Nephron progenitor cell (in vitro differentiated cells): ENCODE measurements at regions not wholly inside any gene's neighbourhood (a gene's known extent, or its start where the extent isn't known, plus 50 kb on each side); places are given as distances from the start of the nearest gene placed in this dataset.

Experiments used
- DNase-seq: peaks from one replicate; pipeline ENCODE4 v3.0.0; 2021
- H3K27ac Mint-ChIP-seq: 2 replicates; pipeline ENCODE4 v1.8.0; 2021; ENCODE audit warnings: mild to moderate bottlenecking, moderate library complexity, mixed read lengths
- H3K27me3 Mint-ChIP-seq: 2 replicates; pipeline ENCODE4 v1.8.0; 2021; ENCODE audit warnings: mild to moderate bottlenecking, low read depth, mixed read lengths; ENCODE audit not compliant: poor library complexity
- H3K36me3 Mint-ChIP-seq: 2 replicates; pipeline ENCODE4 v1.8.0; 2021; ENCODE audit warnings: low read depth, mixed read lengths
- H3K4me1 Mint-ChIP-seq: 2 replicates; pipeline ENCODE4 v1.8.0; 2021; ENCODE audit warnings: mixed read lengths
- H3K4me3 Mint-ChIP-seq: 2 replicates; pipeline ENCODE4 v1.8.0; 2021; ENCODE audit warnings: mild to moderate bottlenecking, moderate library complexity, mixed read lengths
- H3K9me3 Mint-ChIP-seq: 2 replicates; pipeline ENCODE4 v1.8.0; 2021; ENCODE audit warnings: mild to moderate bottlenecking, moderate library complexity, mixed read lengths
- TF ChIP-seq, protein P1 (sequence below): fragments of 200-600 bp; sonication (generic); IDR thresholded peaks from 2 replicates; pipeline ENCODE4 v1.5.0; 2021; ENCODE audit warnings: antibody characterized with exemption

DNA sequence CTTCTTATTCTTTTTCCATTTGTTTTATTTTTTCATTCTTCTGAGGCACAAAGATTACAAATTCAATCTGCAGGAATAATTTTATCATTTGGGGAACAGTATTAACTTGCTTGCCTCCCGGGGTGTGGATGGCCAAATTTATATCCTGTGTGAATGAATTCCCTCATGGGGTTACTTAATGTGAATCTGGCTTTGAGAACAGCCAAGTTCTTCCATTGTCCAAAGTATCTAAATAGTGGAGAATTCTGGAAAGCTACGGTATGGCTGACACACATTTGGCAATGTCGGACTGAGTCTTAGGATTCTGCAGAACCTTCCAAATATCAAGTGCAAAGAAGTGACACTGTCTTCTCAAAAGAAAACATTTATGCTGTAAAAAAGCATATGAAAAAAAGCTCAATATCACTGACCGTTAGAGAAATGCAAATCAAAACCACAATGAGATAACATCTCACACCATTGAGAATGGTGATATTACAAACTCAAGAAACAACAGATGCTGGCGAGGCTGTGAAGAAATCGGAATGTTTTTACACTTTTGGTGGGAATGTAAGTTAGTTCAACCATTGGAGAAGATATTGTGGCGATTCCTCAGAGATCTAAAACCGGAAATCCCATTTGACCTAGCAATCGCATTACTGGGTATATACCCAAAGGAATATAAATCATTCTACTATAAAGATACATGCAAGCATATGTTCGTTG lies 620.2 kb downstream of the EFNB2 start:
- Mint-ChIP-seq H3K4me1 (peaks cover 27% of the 10 kb centered on the region), H3K27ac (no peak overlapping the region), H3K27me3 (no peaks in the 10 kb centered on the region), H3K9me3 (peaks cover 6% of the 10 kb centered on the region), H3K36me3 (no peaks in the 10 kb centered on the region), H3K4me3 (no peak overlapping the region)
- TF ChIP-seq, protein P1, sequence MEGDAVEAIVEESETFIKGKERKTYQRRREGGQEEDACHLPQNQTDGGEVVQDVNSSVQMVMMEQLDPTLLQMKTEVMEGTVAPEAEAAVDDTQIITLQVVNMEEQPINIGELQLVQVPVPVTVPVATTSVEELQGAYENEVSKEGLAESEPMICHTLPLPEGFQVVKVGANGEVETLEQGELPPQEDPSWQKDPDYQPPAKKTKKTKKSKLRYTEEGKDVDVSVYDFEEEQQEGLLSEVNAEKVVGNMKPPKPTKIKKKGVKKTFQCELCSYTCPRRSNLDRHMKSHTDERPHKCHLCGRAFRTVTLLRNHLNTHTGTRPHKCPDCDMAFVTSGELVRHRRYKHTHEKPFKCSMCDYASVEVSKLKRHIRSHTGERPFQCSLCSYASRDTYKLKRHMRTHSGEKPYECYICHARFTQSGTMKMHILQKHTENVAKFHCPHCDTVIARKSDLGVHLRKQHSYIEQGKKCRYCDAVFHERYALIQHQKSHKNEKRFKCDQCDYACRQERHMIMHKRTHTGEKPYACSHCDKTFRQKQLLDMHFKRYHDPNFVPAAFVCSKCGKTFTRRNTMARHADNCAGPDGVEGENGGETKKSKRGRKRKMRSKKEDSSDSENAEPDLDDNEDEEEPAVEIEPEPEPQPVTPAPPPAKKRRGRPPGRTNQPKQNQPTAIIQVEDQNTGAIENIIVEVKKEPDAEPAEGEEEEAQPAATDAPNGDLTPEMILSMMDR = no peak
- DNase-seq = no peak

DNA sequence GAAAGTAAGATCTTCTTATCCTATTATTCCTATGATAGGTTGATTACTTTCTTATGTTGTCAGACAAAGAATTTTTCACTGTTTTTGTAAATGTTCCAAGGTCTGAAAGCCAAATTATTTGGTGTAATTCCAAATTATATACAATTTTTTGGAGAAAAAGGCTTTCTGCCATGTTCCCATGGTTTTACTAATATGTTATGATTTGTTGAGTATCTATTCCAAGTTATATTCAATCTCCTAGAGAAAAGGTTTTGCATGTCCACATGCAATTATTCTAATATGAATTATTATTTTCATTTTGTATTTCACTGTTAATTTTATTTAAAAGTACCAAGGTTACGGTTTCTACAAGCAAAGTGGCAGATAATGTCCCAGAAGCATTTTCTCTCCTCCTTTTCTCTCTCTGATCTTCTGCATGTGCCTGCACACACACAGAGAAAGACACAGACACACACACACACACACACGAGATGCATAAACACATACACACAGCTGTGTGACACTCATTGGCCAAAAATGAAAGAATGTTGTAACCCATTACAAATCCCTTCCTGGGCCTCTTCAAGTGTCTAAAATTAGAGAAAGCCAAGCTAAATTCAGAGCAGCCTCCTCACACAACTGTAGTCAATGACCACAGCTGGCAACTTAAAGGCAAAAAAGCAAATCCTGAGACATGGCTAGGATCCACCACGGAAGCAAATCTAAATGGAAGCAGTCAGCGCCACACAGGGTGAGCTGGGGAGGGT lies 621.0 kb downstream of the EFNB2 start:
- TF ChIP-seq, protein P1 = no peak
- Mint-ChIP-seq H3K36me3 (no peaks in the 10 kb centered on the region), H3K4me3 (no peak overlapping the region), H3K9me3 (peaks cover 6% of the 10 kb centered on the region), H3K27ac (no peak overlapping the region), H3K4me1 (peaks cover 25% of the 10 kb centered on the region), H3K27me3 (no peaks in the 10 kb centered on the region)
- DNase-seq = no peak

DNA sequence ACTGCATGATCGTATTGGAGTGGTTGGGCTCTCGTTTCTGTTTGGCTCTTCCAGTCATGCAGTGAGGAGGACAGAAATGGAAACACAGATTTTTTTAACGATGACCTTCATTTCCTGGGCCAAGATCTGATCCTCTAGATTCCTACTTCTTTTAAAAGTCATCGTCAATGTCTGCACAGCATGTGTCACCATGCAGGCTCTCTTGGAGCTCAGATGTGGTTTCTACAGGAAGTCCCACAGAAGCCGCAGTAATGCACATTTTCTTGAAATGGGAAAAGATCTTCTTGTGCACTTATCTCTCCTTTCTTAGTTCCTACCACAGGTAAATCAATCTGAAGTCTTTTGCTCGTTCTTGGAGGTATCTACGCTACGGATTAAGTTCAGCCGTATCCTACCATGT lies 626.9 kb downstream of the EFNB2 start:
- TF ChIP-seq, protein P1 = no peak
- DNase-seq = no peak
- no peaks in the 10 kb centered on the region for H3K36me3 Mint-ChIP-seq
- H3K4me1 Mint-ChIP-seq = peaks cover 8% of the 10 kb centered on the region
- H3K27ac Mint-ChIP-seq = no peak overlapping the region
- no peaks in the 10 kb centered on the region for H3K27me3 Mint-ChIP-seq
- H3K4me3 Mint-ChIP-seq = no peak overlapping the region
- peaks cover 4% of the 10 kb centered on the region for H3K9me3 Mint-ChIP-seq

DNA sequence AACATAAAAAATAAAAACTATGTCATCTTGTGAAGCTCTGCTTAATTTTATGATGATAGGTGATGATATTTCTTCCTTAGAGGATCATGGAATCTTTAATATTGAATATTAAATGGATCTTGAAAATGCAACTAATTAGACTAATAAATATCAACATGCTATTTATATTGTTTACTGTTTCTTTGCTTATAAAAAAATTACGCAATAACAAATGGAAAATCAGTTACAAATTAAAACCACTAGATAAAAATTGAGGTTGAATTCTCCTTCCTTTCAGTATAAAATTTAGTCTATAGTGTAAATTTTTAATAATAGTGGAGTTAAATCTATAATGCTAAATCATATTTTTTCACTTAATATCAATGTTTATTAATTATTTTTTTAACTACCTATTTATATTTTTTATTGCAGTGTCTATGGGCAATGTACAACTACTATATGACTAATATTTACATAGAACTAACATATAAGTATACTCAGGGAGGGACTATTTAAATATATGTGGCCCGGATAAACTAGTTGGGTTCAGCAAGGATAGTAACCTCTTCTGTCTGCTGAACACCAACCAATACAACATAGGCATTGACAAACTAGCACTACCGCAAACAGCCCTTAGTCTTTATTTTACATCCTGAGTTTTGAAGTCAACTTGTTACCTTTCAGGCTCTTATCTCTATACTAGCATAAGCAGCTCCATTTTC lies 628.0 kb downstream of the EFNB2 start:
- H3K4me1 Mint-ChIP-seq = peaks cover 8% of the 10 kb centered on the region
- TF ChIP-seq, protein P1 = no peak
- H3K27me3 Mint-ChIP-seq = no peaks in the 10 kb centered on the region

DNA sequence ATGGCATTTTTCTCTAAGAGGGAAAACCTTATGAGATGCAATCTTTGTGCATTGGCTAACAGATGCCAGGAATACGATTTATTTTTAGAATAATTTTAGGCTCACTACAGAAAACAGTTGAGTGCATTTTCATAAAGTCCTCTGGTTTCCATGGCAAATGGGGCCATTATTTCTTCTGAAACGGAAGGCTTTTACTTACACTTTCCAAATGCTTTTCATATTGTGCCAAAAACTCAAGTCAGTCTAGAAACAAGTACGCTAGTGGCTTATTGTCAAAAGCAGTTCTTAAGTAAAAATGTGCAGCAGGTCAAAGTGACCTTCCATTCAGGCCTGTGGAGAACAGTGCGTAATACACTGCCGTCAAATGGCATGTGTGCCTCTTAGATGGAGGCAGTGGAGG lies 628.7 kb downstream of the EFNB2 start:
- H3K9me3 Mint-ChIP-seq = peaks cover 4% of the 10 kb centered on the region

More for the DNA sequence above, 628.0 kb downstream of the EFNB2 start:
- Mint-ChIP-seq H3K9me3 (peaks cover 4% of the 10 kb centered on the region), H3K4me3 (no peak overlapping the region), H3K36me3 (no peaks in the 10 kb centered on the region), H3K27ac (no peak overlapping the region)
- DNase-seq = no peak

More for the DNA sequence above, 628.7 kb downstream of the EFNB2 start:
- H3K27me3 Mint-ChIP-seq = no peaks in the 10 kb centered on the region
- no peak overlapping the region for H3K4me3 Mint-ChIP-seq
- H3K4me1 Mint-ChIP-seq = peaks cover 8% of the 10 kb centered on the region
- TF ChIP-seq, protein P1 = no peak
- no peak overlapping the region for H3K27ac Mint-ChIP-seq
- H3K36me3 Mint-ChIP-seq = no peaks in the 10 kb centered on the region
- DNase-seq = no peak
